CD4-positive, alpha-beta T cell (primary cell): ENCODE measurements at regions not wholly inside any gene's neighbourhood (a gene's known extent, or its start where the extent isn't known, plus 50 kb on each side); places are given as distances from the start of the nearest gene placed in this dataset.

Source experiments
- ATAC-seq: fragments of 200-7000 bp; cut with Tn5 transposase; one replicate; pipeline ENCODE4 v1.10.0; 2022; ENCODE audit warnings: mild to moderate bottlenecking; ENCODE audit not compliant: poor library complexity
- CTCF ChIA-PET: fragments of 350-600 bp; sonication (Branson Sonifier 250); formaldehyde crosslinking; loops from one replicate; lab custom pipeline; 2021; ENCODE audit warnings: antibody characterized with exemption, inconsistent platforms; lab: Charles Lee
- POLR2A ChIA-PET: fragments of 350-600 bp; sonication (Branson Sonifier 250); formaldehyde crosslinking; loops from one replicate; lab custom pipeline; 2021; ENCODE audit warnings: antibody characterized with exemption, inconsistent platforms; lab: Charles Lee
- DNase-seq, 14 experiments: peaks; one replicate each; pipeline ENCODE4 v3.0.0-alpha.2; 2013 to 2020; ENCODE audit warnings: mixed read lengths in 2 of 14
- H3K27ac ChIP-seq, 2 donors: one replicate each; pipeline versions ENCODE4 v1.5.1 to v1.7.0; 2013; ENCODE audit warnings: low read length in 2 of 2, low read depth in 1 of 2, mild to moderate bottlenecking in 1 of 2
- H3K27me3 ChIP-seq, 2 experiments: 1 replicate in 1 of 2; 2 replicates in 1 of 2; pipeline versions ENCODE4 v1.6.1 to v1.7.0; 2013; ENCODE audit warnings: low read length in 2 of 2, control low read depth in 1 of 2, mild to moderate bottlenecking in 1 of 2, moderate library complexity in 1 of 2; ENCODE audit not compliant: insufficient read depth in 2 of 2, control insufficient read depth in 1 of 2
- H3K36me3 ChIP-seq: one replicate; pipeline ENCODE4 v1.6.1; 2013; ENCODE audit warnings: low read length, control low read depth; ENCODE audit not compliant: insufficient read depth
- H3K4me1 ChIP-seq: one replicate; pipeline ENCODE4 v1.6.1; 2013; ENCODE audit warnings: low read length, control low read depth; ENCODE audit not compliant: insufficient read depth
- H3K4me3 ChIP-seq: one replicate; pipeline ENCODE4 v1.5.1; 2013; ENCODE audit warnings: mild to moderate bottlenecking, low read length, moderate library complexity
- H3K9me3 ChIP-seq, 2 experiments: 1 replicate in 1 of 2; 2 replicates in 1 of 2; pipeline versions ENCODE4 v1.6.1 to v1.7.0; 2013; ENCODE audit warnings: low read length in 2 of 2, mild to moderate bottlenecking in 2 of 2, control low read depth in 1 of 2, moderate library complexity in 1 of 2; ENCODE audit not compliant: control insufficient read depth in 1 of 2, insufficient read depth in 1 of 2
- H3K27ac Mint-ChIP-seq: one replicate; pipeline ENCODE4 v1.8.0; 2020; ENCODE audit warnings: mixed read lengths
- H3K27me3 Mint-ChIP-seq: one replicate; pipeline ENCODE4 v1.8.0; 2021; ENCODE audit warnings: mixed read lengths
- H3K36me3 Mint-ChIP-seq: one replicate; pipeline ENCODE4 v1.8.0; 2021; ENCODE audit warnings: low read depth, mixed read lengths
- H3K4me1 Mint-ChIP-seq: one replicate; pipeline ENCODE4 v1.8.0; 2021; ENCODE audit warnings: low read depth, mixed read lengths
- H3K4me3 Mint-ChIP-seq: one replicate; pipeline ENCODE4 v1.8.0; 2020; ENCODE audit warnings: mild to moderate bottlenecking, mixed read lengths
- H3K9me3 Mint-ChIP-seq: one replicate; pipeline ENCODE4 v1.8.0; 2020; ENCODE audit warnings: mixed read lengths
- CTCF ChIP-seq: fragments of 200-600 bp; IDR thresholded peaks from one replicate; pipeline ENCODE4 v1.8.0; 2022; ENCODE audit warnings: antibody characterized with exemption, mild to moderate bottlenecking
- intact Hi-C, 2 experiments: fragments of 100-400 bp; cut with DNase I in 1 of 2; cut with micrococcal nuclease in 1 of 2; formaldehyde crosslinking; loops; one replicate each; pipeline versions ENCODE4 v1.15.1 to v1.9.0; 2023 to 2025; cut with DNase I, micrococcal nuclease

GRCh38 chr14:44804391-44804790 is 157.4 kb downstream of the KLHL28 start:
- Mint-ChIP-seq H3K27me3 (peaks cover 13% of the 10 kb centered on the region), H3K9me3 (no peaks in the 10 kb centered on the region), H3K4me3 (no peak overlapping the region), H3K27ac (no peak overlapping the region), H3K36me3 (no peaks in the 10 kb centered on the region), H3K4me1 (no peaks in the 10 kb centered on the region)
- no peak overlapping the region for H3K4me3 ChIP-seq
- H3K27ac ChIP-seq = no peak overlapping the region
- ChIA-PET POLR2A (no interaction called here), CTCF (no interaction called here)
- no peak for TF ChIP-seq CTCF
- H3K9me3 ChIP-seq = no peaks in the 10 kb centered on the region
- DNase-seq (no peak), ATAC-seq (no peak)
- H3K4me1 ChIP-seq = no peaks in the 10 kb centered on the region
- intact Hi-C loops = no loop called here
- H3K36me3 ChIP-seq = no peaks in the 10 kb centered on the region
- H3K27me3 ChIP-seq = no peaks in the 10 kb centered on the region

GRCh38 chr14:44803239-44803905 is 158.4 kb downstream of the KLHL28 start:
- Mint-ChIP-seq H3K27ac (no peak overlapping the region), H3K4me1 (no peaks in the 10 kb centered on the region), H3K4me3 (no peak overlapping the region), H3K9me3 (no peaks in the 10 kb centered on the region), H3K36me3 (no peaks in the 10 kb centered on the region), H3K27me3 (peaks cover 13% of the 10 kb centered on the region)
- DNase-seq = peak in 3 of 14 experiments; percentile 21 to 31 (median 26)
- POLR2A ChIA-PET = no interaction called here
- Histone ChIP-seq H3K36me3 (no peaks in the 10 kb centered on the region), H3K9me3 (peaks cover 0 to 3% of the 10 kb centered on the region in 2 experiments), H3K4me1 (no peaks in the 10 kb centered on the region), H3K27ac (no peak overlapping the region), H3K4me3 (no peak overlapping the region), H3K27me3 (no peaks in the 10 kb centered on the region)
- peak; percentile 53 for TF ChIP-seq CTCF
- intact Hi-C loops = no loop called here
- no peak for ATAC-seq
- CTCF ChIA-PET = no interaction called here

- Histone ChIP-seq H3K27me3 (no peaks in the 10 kb centered on the region), H3K4me3 (no peak overlapping the region), H3K27ac (no peak overlapping the region), H3K4me1 (no peaks in the 10 kb centered on the region), H3K36me3 (no peaks in the 10 kb centered on the region), H3K9me3 (peaks cover 0 to 6% of the 10 kb centered on the region in 2 experiments)
- Mint-ChIP-seq H3K4me1 (no peaks in the 10 kb centered on the region), H3K9me3 (no peaks in the 10 kb centered on the region), H3K4me3 (no peak overlapping the region), H3K36me3 (no peaks in the 10 kb centered on the region), H3K27ac (no peak overlapping the region), H3K27me3 (peaks cover 8% of the 10 kb centered on the region)
- intact Hi-C loops = no loop called here
- DNase-seq = no peak
- no peak for TF ChIP-seq CTCF
- ChIA-PET POLR2A (no interaction called here), CTCF (no interaction called here)
- no peak for ATAC-seq
Measured at GRCh38 chr14:44798386-44799242, 163.1 kb downstream of the KLHL28 start.
